HG03139 (cell line): ENCODE measurements at regions not wholly inside any gene's neighbourhood (a gene's known extent, or its start where the extent isn't known, plus 50 kb on each side); places are given as distances from the start of the nearest gene placed in this dataset.
"Not testable (repeated sequence)": the region's sequence is repeated elsewhere in the genome, so short reads cannot be mapped to it uniquely, and the experiment has no call there.

Experiments
- ATAC-seq: cut with Tn5 transposase; IDR thresholded peaks from one replicate; pipeline ENCODE4 v1.9.1; 2021; ENCODE audit not compliant: unreplicated experiment

DNA sequence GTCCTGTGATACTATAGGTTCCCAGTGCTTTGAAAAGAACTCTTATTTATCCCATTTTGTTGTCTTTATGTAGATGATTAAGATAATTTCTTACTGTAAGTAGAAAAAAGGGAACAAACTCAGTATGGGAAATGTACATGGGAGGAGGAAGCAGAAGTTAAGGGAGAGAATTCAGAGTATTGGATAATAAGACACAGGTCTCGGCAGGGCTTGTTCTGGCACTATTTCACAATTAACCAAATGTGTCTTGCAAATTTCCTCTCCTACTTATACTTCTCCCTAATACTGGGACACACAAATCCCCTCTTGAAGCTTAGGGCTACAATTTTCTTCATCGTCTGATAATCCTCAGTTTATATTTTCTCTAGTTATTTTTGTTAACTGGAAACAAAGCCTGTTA, 744.0 kb downstream of the ADCYAP1 start:
- ATAC-seq: no peak

DNA sequence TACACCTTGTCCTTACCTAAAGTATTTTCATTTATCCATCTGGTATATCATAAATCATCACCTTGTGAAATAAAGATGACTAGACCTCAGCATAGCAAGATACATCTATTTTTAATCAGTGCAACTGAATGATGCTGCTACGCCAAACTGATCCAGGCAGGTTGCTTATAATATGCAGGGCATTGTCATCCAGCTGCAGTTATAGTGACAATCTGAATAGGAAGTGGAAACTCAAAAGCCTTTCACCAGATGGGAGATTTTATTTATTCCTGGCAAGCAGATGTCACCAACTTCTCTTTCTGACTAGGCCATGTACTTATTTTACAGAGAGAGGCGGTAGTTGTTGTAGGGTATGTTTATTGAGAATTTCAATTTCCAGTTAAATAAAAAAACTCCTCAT, 747.3 kb downstream of the ADCYAP1 start:
- no peak for ATAC-seq

DNA sequence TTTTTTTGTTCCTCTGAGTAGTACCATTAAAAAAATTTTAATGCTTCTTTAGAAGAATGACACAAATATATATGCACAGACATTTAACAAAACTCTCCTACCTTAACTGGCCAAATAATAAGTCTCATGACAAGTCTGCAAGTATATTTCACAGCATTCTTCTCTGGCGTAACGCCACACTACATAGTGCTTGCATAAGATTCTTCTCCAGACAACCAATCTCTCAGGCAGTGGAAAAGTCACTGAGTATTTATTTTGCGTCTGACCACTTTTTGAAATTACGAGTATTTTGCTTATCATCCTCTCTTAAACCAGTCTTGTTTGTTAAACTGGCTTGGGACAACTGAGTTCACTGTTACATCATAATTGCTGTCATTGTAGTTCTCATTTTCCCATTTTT, 749.2 kb downstream of the ADCYAP1 start:
- no peak for ATAC-seq

DNA sequence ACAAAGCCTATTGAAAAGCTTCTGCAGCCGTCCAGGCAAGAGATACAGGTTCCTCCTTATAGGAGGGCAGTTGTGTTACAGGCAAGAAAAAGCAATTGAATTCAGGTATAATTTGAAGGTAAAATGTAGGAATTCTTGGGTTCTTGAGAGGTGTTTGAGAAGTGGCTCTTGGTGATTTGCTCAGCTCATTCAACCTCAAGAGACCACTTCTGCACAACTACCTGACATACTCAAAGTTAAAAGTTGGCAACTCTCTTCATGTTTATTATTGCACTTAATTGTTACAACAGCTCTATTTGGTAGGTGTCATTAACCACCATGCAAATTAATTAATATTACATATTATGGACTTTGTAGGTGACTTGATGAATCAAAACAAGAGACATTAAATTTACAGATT, 753.2 kb downstream of the ADCYAP1 start:
- no peak for ATAC-seq

DNA sequence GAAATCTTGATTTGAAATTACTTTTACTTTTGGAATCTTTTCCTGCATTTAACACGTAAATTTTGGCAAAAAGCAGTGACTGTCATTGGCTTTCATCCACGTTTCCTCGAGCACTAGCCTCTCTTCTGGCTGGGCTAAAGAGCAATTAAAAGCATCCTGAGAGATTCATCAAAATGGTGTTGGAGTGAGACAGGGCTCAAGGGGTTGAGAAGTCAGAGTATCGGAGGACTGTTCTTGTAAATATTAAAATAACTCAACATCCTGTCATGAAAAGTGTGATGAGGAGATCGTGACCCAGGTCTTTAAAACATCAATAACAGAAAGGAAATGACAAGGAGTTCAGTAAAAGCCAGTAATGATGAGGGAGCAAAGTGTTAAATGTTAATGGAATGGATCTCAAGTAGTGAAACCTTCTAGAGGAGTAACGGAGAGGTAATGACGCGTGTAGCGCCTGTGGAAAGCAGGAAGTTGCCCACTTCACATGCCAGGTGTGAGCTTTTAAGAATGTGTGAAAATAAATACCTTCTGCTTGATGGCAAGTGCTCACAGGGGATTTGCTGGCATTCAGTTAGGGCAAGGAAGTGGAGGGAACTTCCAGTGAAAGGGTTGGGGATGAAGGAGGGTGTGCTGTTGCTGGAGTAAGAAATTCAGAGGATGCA, 754.4 kb downstream of the ADCYAP1 start:
- no peak for ATAC-seq

DNA sequence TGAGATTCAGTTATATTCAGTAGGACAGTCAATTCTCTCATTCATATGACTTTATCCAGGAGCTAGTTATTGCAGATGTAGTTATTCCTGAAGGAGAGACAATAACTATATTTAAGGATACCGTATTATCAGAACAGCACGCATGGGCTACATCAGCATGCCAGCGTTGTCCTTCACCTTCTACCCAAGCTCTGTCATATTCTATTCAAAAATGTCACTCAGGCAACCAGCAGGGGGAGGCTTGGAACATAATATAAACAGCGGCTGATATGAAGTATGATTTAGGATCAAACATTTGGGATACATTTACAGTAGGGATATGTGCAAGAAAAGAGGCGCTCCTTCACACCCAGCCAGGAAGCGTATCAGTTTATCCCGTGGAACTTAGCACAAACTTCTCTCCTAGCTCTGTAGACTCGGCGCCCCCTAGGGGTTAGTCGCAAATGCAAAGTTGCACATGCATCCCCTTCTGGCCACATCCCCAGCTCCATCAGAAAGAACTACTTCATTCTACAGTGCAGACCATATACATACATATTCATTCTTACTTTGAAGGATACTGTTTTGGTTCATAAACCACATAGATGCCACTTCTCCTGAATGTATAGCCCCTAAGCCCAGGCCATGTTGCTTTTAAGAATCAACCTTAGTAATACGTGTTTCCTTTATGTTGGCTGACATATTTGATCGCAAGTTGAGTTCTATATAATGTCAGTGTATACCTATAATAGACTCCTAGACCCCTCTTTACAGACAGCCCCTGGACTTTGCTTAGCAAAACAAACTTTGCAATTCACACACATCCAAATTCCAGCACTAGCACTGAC, 759.4 kb downstream of the ADCYAP1 start:
- ATAC-seq: no peak

DNA sequence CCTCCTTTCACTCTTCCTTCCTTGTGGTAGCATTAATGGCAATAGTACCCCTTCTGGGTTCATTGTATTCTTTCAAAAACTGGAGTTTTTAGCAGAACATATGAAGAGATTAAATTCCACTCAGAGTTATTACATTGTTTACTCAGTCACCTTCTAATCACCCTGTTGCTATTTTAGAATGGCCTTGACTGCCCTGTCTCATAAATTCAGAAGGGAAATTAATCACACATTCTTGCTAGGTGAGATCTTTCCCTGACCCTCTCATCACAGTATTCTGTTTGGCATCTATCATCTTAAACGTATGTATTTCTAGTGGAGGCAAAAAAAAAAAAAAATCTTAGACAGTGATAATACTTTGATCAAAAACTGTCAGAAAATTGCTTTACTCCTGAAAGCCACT, 760.4 kb downstream of the ADCYAP1 start:
- ATAC-seq: no peak

DNA sequence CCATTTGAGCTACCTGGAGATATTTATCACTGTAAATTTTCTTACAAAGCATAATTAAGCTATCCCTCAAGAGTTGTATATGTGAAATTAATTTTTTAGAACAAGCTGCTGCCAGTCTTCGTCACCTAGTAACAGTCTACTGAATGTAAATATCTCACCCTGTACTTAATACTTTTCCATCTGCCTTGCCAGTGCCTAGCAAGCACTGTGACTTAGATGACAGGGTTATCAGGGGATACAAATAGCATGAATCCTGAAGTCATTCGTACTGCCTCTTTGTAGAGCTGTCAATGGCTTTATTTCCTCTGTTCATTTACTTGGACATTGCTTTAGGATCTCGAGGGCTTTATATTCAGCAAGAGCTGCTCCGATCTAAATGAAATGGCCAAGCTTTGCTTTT, 763.6 kb downstream of the ADCYAP1 start:
- ATAC-seq: no peak

DNA sequence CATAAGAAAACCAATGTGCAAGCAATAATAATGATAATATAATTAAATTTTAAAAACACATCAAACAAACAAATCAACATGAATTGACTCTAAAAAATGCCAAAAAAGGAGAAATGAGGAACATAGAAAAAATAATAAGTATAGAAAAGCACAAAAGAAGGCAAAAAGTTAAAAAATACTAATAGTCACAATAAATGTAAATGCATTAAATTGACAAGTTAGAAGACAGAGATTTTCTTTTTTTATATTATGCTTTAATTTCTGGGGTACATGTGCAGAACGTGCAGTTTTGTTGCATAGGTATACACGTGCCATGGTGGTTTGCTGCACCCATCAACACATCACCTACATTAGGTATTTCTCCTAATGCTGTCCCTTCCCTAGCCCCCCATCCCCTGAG, 767.0 kb downstream of the ADCYAP1 start:
- not testable (repeated sequence) for ATAC-seq

DNA sequence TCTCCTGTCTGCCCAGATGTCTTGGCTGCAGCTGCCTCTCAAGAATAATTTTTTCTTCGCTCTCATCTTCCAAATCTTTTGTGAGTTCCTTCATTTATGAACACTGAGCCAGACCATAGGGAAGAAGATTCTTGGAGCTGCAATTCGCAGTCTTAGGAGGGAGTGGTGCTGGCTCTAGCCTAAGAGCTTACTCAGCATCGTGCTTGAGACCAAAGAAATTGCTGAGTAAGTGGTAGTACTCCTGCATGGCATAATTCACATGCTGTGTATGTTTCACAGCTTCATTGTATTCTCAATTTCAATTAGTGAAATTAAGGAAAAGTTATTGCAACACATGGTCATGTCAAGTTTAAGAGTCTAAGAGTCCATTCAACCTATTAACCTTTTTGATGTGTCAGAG, 771.7 kb downstream of the ADCYAP1 start:
- ATAC-seq: no peak

DNA sequence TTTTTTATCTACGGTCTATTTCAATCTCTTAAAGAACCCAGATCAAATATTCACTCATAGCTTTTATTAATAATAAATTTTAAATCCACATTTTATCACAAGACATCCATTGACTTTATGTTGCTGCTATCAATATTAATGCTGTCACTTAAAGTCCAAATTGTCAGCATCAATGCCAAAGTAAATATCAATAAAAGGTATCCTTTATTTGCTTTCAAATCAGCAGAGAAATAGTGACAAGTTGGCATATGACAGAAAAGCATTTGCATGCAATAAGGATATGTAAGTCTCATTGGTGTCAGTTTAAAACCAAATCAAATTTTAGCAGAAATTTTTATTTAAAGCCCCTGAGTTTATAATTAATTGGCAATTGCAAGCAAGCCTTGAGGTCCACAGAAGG, 775.4 kb downstream of the ADCYAP1 start:
- no peak for ATAC-seq

DNA sequence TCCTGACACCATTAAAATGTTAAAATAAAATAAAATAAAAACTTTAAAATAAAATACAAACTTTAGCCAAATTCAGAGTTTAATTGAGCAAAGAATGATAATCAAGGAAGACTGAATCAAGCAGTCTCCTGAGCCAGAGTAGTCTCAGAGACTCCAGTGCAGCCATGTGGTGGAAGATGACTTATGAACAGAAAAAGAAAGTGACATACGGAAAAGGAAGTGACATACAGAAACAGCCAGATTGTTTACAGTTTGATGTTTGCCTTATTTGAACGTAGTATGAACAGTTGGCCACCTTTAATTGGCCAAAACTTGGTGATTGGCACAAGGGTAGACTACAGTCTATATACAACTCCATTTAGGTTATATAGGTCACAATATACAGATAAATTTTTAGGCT, 787.2 kb downstream of the ADCYAP1 start:
- no peak for ATAC-seq

DNA sequence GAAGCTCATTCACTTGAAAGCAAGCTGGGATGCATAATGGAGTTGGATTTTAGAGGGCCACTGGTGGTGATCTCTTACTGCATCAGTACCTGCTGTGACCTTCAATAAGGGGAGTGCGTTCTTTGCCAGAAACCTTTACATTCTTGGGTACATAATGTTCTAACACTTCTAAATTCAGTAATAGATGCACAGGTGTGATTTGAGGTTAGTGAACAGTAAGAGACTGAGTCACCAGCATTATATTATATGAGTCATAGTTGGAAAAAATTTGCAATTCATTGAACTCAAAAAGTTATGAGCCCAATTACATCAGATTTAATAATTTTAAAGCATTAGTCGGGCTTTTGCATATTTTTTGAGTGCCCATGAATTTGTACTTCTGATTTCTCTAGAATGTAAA, 803.3 kb downstream of the ADCYAP1 start:
- ATAC-seq: no peak

DNA sequence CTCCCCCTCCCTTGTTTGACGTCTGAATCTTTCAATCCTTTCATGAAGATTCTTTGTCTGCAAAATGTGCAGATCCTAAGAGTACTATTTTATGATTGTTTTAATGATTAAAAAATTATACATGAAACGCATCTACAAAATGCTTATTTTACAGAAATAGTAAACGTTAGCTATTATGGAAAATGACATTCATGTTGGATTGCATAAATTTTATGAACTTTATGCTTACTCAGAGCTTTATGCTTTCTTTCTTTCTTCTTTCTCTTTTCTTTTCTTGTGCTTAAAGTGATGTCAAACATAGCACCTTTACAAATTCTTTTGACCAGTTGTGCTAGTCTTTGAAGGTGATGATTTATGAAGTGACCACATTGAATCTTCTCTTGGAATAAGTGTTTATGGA, 805.4 kb downstream of the ADCYAP1 start:
- ATAC-seq: no peak

DNA sequence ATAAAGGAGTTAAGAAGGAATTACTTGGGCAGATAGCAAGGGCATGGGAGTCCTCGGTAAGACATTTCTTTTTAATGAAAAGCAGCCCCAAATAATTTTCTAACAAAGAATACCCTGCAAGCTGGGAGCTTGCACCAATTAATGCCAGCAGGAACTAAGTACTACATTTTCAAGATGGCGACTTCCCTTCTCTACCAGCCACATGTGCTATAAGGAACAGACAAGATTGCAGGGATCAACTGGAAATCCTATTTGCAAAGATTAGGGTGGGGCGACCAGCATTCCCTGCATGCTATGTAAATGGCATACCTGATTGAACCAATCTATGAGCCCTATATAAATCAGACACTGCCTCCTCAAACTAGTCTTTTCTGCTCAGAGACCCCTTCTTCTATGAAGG, 827.5 kb downstream of the ADCYAP1 start:
- ATAC-seq: no peak

DNA sequence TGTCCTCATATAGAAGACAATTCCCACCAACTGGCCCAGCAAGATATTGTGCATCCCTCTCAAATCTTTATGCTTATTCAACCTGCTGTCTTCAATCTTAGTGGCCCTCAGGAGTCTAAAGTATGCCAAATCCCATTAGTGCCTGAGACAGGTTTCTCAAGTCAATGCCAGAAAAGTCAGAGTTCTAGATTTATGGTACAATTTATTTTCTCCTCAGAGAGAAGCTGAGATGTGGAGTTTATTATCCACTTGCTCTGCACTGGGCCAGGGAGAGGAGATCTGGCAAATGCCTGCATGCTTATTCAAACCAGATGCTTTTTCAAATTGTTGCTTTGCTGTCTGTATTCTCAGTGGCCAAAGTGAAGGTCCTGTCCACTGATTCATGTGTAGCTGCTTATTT, 825.2 kb downstream of the METTL4 start:
- no peak for ATAC-seq

DNA sequence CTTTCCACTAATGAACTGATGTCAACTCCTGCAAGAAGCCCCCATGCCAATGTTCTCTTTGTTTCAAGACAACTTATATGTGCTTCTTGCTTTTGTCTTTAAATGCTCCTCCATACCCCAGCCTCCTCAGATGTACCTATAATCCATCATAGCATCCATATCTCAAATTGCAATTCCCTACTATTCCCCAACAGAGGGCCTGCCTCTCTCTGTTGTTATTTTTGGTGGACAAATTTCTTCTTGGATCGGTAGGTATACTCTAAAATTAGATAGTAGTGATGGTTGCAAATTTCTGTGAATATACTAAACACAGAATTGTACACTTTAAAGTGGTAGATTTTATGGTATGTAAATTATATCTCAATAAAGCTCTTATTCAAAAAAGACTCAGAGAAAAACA, 820.1 kb downstream of the METTL4 start:
- no peak for ATAC-seq

DNA sequence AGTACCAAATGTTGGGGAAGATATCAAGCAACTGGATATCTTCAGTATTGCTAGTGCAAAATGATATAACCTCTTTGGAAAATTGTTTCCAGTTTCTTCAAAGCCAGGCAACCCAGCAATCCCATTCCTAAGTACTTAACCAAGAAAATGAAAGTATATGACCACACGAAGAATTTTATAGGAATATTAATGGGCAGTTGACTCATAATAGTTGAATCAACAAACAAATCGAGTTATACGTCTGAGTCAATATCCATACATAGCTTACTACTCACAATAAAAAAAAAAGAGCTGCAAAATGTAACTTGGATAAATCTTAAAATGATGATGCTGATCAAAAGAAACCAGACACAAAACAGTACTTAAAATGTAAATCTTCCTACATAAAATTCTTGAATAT, 810.4 kb downstream of the METTL4 start:
- no peak for ATAC-seq

DNA sequence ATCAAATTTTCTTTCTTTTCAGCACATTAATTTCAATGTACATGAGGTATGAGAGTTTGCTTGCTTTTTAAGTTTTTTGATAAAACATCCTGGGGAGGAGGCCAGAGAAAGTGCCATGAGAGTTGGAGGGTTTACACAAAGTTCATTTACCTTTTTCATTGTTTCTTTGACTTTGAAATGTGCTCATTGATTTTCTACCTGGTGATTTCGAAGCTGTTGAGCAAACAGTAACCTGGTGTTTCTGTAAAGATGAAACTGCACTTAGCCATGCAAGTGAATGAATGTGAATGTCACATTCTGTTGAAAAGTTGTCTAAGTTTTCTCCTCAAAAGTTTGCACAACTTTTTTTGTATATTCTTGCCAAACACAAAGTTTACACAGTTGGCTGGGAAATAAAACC, 797.0 kb downstream of the METTL4 start:
- no peak for ATAC-seq

DNA sequence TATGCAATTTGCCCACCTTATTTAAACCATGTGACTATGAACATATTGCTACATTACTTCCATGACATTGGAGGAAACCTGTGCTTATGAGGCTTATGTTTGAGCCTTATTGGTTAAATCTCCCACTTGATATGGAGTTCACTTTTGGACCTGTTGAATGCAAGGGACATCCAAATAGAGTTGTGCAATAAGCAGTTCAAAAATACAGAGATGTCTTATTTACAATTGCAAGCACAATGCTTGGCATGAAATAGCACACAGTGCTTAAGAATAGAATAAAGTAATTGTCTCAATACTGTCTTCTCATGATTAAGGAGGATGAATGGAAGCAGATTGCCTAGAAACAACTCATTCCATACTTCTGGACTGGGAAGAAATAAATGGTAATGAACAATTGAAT, 793.5 kb downstream of the METTL4 start:
- no peak for ATAC-seq

DNA sequence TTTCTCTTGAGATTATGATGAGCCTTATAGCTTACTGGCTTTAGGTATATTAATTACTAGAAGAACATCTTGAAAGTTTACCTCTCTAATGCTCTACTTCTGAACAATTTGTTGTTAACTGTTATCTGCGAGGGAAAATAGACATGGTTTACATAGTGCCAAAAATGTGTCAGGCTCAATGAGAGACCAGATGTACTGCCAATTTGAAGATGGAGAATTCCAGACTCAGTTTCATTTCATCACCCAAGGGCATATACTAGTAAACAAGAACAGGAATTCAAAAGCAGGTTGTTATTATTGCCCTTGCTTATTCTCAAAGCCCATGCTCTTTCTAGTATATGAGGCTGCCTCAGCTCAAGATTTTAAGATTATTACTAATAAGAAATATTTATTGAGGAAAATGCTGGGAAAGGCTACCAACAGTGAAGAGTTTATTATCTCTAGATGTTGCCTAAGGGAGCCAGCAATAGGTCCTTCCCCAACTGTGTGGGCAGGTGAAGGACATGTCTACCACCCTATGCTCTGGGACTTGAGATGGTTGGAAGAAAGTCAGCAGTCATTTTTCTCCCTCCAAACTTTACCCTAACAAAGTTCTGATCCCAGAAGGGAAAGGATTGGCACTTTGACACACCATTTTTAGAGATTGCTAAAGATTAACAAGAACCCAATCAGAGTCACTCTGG, 792.7 kb downstream of the METTL4 start:
- no peak for ATAC-seq

DNA sequence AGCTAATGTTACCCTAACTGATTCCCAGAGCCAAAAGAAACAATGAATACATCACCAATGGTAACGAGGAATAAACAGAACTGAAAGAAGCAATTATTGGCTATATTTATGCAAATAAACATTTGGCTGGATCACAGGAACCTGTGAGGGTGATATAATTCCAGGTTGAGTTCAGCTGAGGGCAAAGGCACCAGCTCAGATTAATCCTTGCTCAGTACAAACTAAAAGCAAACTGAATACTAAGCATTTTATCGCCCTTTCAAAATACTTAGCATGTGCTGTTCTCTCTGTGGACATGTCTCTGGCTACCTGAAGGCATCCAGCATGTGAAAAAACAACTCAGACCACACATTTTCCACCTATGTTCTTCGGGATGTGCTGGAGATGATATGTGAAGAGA, 791.7 kb downstream of the METTL4 start:
- ATAC-seq: no peak
